PC-9 (cell line): ENCODE measurements at regions not wholly inside any gene's neighbourhood (a gene's known extent, or its start where the extent isn't known, plus 50 kb on each side); places are given as distances from the start of the nearest gene placed in this dataset.

Experiments
- EZH2 ChIP-seq: fragments of 200-600 bp; sonication (generic); IDR thresholded peaks from 2 replicates; pipeline ENCODE4 v1.8.0; 2017; ENCODE audit warnings: antibody characterized with exemption, low read depth
- TF ChIP-seq, protein P1 (sequence below): fragments of 200-600 bp; sonication (generic); conservative IDR thresholded peaks from 2 replicates; pipeline ENCODE4 v1.6.1; 2017; ENCODE audit warnings: mixed run types, antibody characterized with exemption, mild to moderate bottlenecking, moderate library complexity

DNA sequence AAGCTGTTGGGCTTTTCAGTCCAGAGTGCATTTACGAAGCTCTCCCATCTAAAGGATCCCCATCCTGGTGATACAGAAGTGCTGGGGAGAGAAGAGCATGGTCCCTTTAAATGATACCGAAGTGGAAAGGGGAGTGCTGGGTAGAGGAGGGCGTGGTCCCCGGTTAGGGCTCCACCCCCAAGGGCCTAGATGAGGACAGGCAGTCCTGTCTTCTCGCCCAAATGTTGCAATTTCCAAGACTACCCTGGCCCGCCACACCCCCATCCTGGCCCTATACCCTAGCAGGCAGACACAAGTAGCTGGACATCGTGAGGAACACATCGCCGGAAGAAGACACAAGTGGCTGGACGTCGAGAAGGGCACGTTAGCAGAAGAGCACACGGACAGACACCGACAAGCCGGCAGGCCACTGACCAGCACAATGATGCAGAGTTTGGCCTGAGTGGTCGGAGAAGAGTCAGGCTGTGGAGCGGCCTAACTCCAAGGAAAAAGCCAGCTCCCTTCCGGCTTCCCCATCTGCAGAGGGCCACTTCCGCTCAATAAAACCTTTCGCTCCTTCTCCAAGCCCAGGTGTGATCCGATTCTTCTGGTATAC is 439.5 kb upstream of the NRP1 start:
- TF ChIP-seq, protein P1, sequence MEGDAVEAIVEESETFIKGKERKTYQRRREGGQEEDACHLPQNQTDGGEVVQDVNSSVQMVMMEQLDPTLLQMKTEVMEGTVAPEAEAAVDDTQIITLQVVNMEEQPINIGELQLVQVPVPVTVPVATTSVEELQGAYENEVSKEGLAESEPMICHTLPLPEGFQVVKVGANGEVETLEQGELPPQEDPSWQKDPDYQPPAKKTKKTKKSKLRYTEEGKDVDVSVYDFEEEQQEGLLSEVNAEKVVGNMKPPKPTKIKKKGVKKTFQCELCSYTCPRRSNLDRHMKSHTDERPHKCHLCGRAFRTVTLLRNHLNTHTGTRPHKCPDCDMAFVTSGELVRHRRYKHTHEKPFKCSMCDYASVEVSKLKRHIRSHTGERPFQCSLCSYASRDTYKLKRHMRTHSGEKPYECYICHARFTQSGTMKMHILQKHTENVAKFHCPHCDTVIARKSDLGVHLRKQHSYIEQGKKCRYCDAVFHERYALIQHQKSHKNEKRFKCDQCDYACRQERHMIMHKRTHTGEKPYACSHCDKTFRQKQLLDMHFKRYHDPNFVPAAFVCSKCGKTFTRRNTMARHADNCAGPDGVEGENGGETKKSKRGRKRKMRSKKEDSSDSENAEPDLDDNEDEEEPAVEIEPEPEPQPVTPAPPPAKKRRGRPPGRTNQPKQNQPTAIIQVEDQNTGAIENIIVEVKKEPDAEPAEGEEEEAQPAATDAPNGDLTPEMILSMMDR: no peak
- TF ChIP-seq EZH2: no peak
